HEK293 (cell line): ENCODE measurements at regions not wholly inside any gene's neighbourhood (a gene's known extent, or its start where the extent isn't known, plus 50 kb on each side); places are given as distances from the start of the nearest gene placed in this dataset.

Experiments
- OVOL3 ChIP-seq: fragments of 450-650 bp; formaldehyde crosslinking; IDR thresholded peaks from 2 replicates; pipeline ENCODE4 v1.5.1; 2016; ENCODE audit warnings: missing biosample characterization, missing genetic modification characterization
- ZNF24 ChIP-seq: fragments of 450-650 bp; formaldehyde crosslinking; IDR thresholded peaks from 2 replicates; pipeline ENCODE4 v1.5.1; 2016; ENCODE audit warnings: missing biosample characterization, missing genetic modification characterization
- ZNF274 ChIP-seq, 2 experiments: fragments of 200-500 bp in 1 of 2; fragments of 450-650 bp in 1 of 2; sonication (Bioruptor generic) in 1 of 2; formaldehyde crosslinking in 1 of 2; IDR thresholded peaks; 2 replicates each; pipeline versions ENCODE4 v1.5.1 to v1.6.1; 2014 to 2016; ENCODE audit warnings: borderline replicate concordance in 1 of 2, inconsistent platforms in 1 of 2, low read length in 1 of 2, missing biosample characterization in 1 of 2, missing genetic modification characterization in 1 of 2
- ZNF366 ChIP-seq: fragments of 450-650 bp; formaldehyde crosslinking; conservative IDR thresholded peaks from 2 replicates; pipeline ENCODE4 v1.5.1; 2016; ENCODE audit warnings: missing biosample characterization, missing genetic modification characterization
- ZNF747 ChIP-seq: fragments of 450-650 bp; formaldehyde crosslinking; IDR thresholded peaks from 2 replicates; pipeline ENCODE4 v1.5.1; 2016; ENCODE audit warnings: missing biosample characterization, missing genetic modification characterization
- ZNF792 ChIP-seq: fragments of 450-650 bp; formaldehyde crosslinking; IDR thresholded peaks from 2 replicates; pipeline ENCODE4 v1.5.1; 2016; ENCODE audit warnings: missing biosample characterization, missing genetic modification characterization
- TF ChIP-seq, protein P1 (sequence below): fragments of 450-650 bp; formaldehyde crosslinking; IDR thresholded peaks from 2 replicates; pipeline ENCODE4 v1.5.1; 2016; ENCODE audit warnings: missing biosample characterization, missing genetic modification characterization

DNA sequence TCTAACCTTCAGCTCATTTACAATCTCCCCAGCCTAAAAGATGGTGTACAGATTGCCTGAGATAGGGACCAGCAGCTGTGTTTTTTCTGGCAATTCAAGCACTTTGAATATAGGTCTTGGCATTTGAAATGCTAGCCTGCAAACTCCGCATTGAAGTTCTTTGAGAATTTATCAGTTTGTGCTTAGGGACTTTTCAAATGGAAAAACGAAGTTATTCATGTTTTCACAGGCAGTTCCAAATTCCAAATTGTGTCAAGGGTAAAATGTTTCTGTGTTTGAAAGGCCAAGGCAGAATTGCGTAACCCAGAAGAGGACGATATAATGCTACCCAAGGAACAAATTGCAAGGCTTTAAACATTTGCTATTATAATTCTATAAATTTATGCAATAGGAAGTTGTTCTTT, 168.9 kb upstream of the RASSF8 start:
- no peak for TF ChIP-seq ZNF792
- TF ChIP-seq, protein P1, sequence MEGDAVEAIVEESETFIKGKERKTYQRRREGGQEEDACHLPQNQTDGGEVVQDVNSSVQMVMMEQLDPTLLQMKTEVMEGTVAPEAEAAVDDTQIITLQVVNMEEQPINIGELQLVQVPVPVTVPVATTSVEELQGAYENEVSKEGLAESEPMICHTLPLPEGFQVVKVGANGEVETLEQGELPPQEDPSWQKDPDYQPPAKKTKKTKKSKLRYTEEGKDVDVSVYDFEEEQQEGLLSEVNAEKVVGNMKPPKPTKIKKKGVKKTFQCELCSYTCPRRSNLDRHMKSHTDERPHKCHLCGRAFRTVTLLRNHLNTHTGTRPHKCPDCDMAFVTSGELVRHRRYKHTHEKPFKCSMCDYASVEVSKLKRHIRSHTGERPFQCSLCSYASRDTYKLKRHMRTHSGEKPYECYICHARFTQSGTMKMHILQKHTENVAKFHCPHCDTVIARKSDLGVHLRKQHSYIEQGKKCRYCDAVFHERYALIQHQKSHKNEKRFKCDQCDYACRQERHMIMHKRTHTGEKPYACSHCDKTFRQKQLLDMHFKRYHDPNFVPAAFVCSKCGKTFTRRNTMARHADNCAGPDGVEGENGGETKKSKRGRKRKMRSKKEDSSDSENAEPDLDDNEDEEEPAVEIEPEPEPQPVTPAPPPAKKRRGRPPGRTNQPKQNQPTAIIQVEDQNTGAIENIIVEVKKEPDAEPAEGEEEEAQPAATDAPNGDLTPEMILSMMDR (tag by site-specific recombination), result no peak
- no peak for TF ChIP-seq OVOL3 (tag by site-specific recombination)
- no peak for TF ChIP-seq ZNF24
- no peak for TF ChIP-seq ZNF747
- TF ChIP-seq ZNF366, result no peak
- TF ChIP-seq ZNF274 (IDR thresholded peaks at IDR 0.05; ENCODE audit: low read length), result no peak
- no peak for TF ChIP-seq ZNF274 (tag by site-specific recombination; IDR thresholded peaks at IDR 0.05; ENCODE audit: borderline replicate concordance)
